HUES6 (cell line): ENCODE measurements at regions not wholly inside any gene's neighbourhood (a gene's known extent, or its start where the extent isn't known, plus 50 kb on each side); places are given as distances from the start of the nearest gene placed in this dataset.

ENCODE experiments used
- H3K27ac ChIP-seq: 2 replicates; pipeline ENCODE4 v1.7.0; 2013; ENCODE audit warnings: low read depth, mild to moderate bottlenecking, low read length, inconsistent platforms
- H3K27me3 ChIP-seq: 2 replicates; pipeline ENCODE4 v1.6.1; 2013; ENCODE audit warnings: low read length; ENCODE audit not compliant: control insufficient read depth, insufficient read depth
- H3K36me3 ChIP-seq: 2 replicates; pipeline ENCODE4 v1.6.1; 2013; ENCODE audit warnings: low read length; ENCODE audit not compliant: control insufficient read depth, insufficient read depth
- H3K4me1 ChIP-seq: 2 replicates; pipeline ENCODE4 v1.6.1; 2013; ENCODE audit warnings: low read length; ENCODE audit not compliant: control insufficient read depth, insufficient read depth
- H3K4me3 ChIP-seq: 2 replicates; pipeline ENCODE4 v1.5.1; 2013; ENCODE audit warnings: low read depth, low read length
- H3K9ac ChIP-seq: one replicate; pipeline ENCODE4 v1.6.1; 2013; ENCODE audit warnings: mild to moderate bottlenecking, low read length
- H3K9me3 ChIP-seq: 2 replicates; pipeline ENCODE4 v1.6.1; 2013; ENCODE audit warnings: low read depth, low read length; ENCODE audit not compliant: control insufficient read depth, insufficient read depth

GRCh38 chr5:159817262-159818029, 98.8 kb upstream of the ADRA1B start:
- H3K27ac ChIP-seq: no peak overlapping the region
- H3K36me3 ChIP-seq: no peaks in the 10 kb centered on the region
- H3K4me3 ChIP-seq: no peak overlapping the region
- no peaks in the 10 kb centered on the region for H3K9me3 ChIP-seq
- no peak overlapping the region for H3K9ac ChIP-seq
- H3K27me3 ChIP-seq: no peaks in the 10 kb centered on the region
- peaks cover 6% of the 10 kb centered on the region for H3K4me1 ChIP-seq

DNA sequence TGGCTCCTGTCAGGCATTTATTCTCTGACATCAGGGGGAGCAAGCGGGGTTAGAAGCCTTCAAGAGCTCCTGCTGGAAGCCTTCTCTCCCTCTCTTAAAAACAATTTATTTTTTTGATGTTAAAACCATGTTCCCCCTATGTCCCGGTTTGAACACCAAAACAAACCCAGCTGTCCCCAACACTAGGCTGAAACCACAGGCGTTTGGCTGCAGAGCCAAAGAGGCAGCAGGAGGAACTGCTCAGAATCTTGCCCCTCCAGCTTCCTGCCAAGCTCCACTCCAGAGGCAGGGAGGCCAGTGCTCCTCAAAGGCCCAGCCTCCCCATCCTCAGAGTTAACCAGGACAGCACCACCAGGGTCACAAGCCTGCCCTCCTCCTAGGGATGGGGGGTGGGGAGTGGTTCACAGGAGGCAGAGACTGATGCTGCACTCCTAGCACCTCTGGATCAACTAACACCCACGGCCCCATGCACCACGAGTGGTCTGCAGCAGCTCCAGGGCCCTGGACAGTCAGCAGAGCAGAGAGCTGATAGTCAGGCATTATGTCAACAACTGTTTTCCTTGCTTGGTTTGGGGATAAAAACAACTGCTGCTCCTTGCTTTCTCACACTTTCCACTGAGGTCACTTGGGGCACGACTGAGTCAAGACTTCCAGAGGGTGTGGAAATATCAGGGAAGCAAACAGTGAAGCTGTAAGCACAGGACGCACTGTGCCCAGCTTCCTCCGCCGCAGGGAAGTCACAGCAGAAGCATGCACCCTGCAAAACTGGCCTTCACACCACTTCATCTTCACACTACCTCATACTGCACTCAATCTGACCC, 96.5 kb upstream of the ADRA1B start:
- H3K27me3 ChIP-seq: no peaks in the 10 kb centered on the region
- H3K36me3 ChIP-seq: no peaks in the 10 kb centered on the region
- no peak overlapping the region for H3K9ac ChIP-seq
- no peaks in the 10 kb centered on the region for H3K9me3 ChIP-seq
- H3K4me1 ChIP-seq: peaks cover 6% of the 10 kb centered on the region
- no peak overlapping the region for H3K27ac ChIP-seq
- no peak overlapping the region for H3K4me3 ChIP-seq

DNA sequence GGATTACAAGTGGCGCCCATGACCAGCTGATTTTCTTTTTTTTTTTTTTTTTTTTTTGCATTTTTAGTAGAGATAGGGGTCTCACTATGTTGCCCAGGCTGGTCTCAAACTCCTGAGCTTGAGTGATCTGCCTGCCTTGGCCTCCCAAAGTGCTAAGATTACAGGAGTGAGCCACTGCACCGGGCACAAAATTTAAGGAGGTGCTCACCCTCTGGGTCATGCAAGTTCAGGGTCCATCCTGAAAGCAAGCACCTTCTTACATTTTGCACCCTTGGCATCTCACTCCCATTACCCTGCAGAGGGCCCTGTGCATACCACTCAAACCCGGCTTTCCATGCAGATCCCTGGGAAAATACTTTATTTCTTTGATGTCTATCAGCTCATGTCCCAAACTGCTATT, 95.6 kb upstream of the ADRA1B start:
- Histone ChIP-seq H3K27me3 (no peaks in the 10 kb centered on the region), H3K4me1 (peaks cover 6% of the 10 kb centered on the region), H3K36me3 (no peaks in the 10 kb centered on the region), H3K27ac (no peak overlapping the region), H3K4me3 (no peak overlapping the region), H3K9me3 (no peaks in the 10 kb centered on the region), H3K9ac (no peak overlapping the region)

DNA sequence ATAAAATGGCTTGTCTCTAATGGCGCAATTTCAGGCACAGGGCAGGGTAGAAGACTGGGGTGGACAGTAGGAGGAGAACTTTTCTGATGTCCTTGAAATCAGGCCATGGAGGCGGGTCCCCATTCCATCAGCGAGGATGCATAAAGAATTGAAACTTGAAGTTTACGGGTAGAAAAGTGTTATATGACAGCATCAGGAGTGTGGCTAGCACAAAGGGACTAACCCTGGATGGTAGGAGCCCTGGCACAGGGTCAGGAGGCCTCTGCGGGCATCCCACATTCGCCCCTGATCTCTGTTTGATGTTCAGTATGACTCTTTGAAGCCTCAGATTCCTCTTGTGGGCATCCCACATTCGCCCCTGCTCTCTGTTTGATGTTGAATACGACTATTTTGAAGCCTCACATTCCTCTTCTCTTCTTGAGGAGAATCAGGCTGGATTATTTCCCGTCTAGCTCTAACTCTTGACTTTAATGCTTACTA, 94.8 kb upstream of the ADRA1B start:
- Histone ChIP-seq H3K9me3 (no peaks in the 10 kb centered on the region), H3K9ac (no peak overlapping the region), H3K4me1 (no peaks in the 10 kb centered on the region; the same call in 1 of the 2 replicates), H3K4me3 (no peak overlapping the region), H3K36me3 (no peaks in the 10 kb centered on the region), H3K27ac (no peak overlapping the region), H3K27me3 (no peaks in the 10 kb centered on the region)

DNA sequence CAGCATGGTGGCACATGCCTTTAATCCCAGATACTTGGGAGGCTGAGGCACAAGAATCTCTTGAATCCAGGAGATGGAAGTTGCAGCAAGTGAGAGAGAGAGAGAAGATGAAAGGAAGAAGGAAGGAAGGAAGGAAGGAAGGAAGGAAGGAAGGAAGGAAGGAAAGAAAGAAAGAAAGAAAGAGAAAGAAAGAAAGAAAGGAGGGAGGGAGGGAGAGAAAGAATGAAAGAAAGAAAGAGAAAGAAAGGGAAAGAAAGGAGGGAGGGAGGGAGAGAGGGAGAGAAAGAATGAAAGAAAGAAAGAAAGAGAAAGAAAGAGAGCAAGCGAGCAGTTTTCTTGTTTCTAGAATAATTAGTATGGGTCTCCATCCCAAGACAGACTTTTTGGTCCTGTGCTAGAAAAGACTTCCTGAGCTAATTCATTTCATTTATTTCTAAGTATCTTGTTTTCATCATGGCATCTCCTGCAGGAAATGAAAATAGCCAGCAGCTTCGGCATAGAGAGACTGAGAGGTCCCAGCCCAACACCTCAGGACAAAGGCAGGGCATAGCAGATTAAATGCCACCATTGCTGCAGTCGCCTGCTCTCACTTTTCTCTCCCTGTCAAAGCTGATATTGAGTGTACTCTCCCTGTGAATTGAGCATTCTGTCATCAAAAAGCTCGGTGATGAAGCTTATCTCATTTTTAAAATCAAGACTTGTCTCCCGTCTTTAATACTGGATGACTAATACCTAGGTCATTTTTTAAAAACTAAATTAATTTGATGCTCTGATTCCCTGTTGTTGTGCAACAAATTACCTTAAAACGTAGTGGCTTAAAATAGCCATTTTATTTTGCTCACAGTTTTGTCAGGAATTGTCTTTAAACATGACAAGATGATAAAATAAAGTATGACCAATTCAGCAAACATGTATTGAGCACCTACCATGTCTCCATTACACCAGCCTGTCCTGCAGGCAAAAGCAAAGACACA, 91.8 kb upstream of the ADRA1B start:
- no peaks in the 10 kb centered on the region; the same call in 1 of the 2 replicates for H3K4me1 ChIP-seq
- H3K27ac ChIP-seq: no peak overlapping the region
- no peaks in the 10 kb centered on the region for H3K27me3 ChIP-seq
- no peak overlapping the region for H3K4me3 ChIP-seq
- no peaks in the 10 kb centered on the region for H3K36me3 ChIP-seq
- H3K9me3 ChIP-seq: no peaks in the 10 kb centered on the region
- no peak overlapping the region for H3K9ac ChIP-seq

DNA sequence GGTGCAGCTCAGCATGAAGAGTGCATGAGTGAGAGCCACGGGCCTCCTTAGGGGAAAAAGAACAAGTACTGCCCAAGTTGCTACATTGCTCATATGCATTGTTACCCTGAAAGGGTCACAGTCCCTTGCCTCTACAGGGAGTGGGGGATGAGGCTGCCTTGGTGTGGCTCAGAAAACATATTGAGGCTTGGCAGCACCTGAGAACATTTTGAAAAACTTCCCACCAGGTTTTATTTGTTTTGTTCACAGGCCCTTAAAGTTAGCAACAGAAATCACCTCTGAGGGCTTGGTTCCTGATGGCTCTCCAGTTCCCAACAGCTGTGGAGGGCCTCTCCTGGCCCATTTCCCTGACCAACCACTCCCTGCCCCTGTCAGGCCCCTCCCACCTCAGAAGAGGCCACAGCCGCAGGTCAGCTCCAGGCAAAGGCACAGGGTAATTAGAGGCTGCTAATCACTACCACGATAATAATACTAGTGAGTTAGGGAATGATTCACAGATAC, 90.7 kb upstream of the ADRA1B start:
- Histone ChIP-seq H3K36me3 (no peaks in the 10 kb centered on the region), H3K4me1 (no peaks in the 10 kb centered on the region; the same call in 1 of the 2 replicates), H3K27ac (no peak overlapping the region), H3K4me3 (no peak overlapping the region), H3K27me3 (no peaks in the 10 kb centered on the region), H3K9ac (no peak overlapping the region), H3K9me3 (no peaks in the 10 kb centered on the region)

DNA sequence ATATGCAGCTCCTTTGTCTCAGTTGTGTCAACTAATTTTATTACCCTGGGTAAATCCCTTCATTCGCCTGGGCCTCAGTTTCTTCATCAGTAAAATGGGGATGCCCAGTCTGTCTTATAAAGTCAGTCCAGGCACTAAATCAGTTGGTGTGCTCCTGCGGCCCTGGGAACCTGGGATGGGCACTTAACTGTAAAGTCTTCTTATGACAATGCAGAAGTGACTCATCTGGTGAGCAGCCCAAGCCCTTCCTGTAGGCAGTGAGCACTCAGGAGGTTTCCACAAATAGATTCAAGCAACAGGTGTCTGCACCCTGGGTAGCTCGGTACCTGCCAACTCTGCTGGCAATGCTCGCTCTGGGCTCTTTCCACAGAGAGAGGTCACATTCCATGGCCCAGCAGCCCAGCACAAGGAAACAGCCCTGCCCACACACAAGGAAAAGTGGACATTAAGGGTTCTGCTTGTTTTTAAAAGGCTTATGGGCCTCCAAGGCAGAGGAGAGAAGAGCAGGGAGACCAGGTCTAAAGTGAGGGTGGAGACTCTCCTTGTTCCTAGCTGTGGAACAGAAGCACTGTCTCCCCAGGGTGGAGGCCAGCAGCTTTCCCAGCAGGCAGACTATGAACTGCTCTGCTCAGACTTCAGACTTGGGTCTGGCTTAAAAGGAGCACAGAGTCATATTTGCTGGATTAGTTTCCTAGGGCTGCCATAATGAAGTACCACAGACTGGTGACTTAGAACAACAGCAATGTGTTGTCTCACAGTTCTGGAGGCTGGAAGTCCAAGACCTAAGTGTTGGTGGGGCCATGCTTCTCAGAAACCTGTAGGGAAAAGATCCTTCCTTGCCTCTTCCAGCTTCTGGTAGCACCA, 89.7 kb upstream of the ADRA1B start:
- Histone ChIP-seq H3K9me3 (no peaks in the 10 kb centered on the region), H3K36me3 (no peaks in the 10 kb centered on the region), H3K4me1 (no peaks in the 10 kb centered on the region; the same call in 1 of the 2 replicates), H3K9ac (no peak overlapping the region), H3K27ac (no peak overlapping the region), H3K4me3 (no peak overlapping the region), H3K27me3 (no peaks in the 10 kb centered on the region)

GRCh38 chr5:159827861-159828260, 88.4 kb upstream of the ADRA1B start:
- H3K9ac ChIP-seq: no peak overlapping the region
- no peaks in the 10 kb centered on the region for H3K9me3 ChIP-seq
- H3K27ac ChIP-seq: no peak overlapping the region
- H3K4me1 ChIP-seq: no peaks in the 10 kb centered on the region; the same call in 1 of the 2 replicates
- no peaks in the 10 kb centered on the region for H3K27me3 ChIP-seq
- H3K36me3 ChIP-seq: no peaks in the 10 kb centered on the region
- H3K4me3 ChIP-seq: no peak overlapping the region

DNA sequence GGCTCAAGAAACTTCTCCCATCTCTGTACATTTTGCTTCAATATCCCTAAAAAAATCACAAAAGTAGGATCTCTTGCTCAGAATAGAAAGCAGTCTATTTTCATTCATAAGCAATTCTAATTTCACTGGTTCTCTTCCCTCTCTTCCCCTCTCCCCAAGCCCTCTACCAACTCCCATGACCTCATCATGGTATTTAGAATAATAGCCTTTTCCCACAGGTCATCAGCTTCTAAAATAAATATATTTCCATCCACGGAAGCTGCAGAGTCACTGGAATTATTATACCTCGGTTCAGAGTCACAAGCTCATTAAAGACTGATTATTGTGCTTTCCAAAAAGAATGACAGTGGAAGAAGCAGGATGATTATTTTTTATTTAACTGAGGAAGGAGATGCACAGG, 84.2 kb upstream of the ADRA1B start:
- Histone ChIP-seq H3K9ac (no peak overlapping the region), H3K27me3 (no peaks in the 10 kb centered on the region), H3K4me3 (no peak overlapping the region), H3K4me1 (no peaks in the 10 kb centered on the region), H3K9me3 (peaks cover 2% of the 10 kb centered on the region; the same call in 1 of the 2 replicates), H3K27ac (no peak overlapping the region), H3K36me3 (no peaks in the 10 kb centered on the region)

DNA sequence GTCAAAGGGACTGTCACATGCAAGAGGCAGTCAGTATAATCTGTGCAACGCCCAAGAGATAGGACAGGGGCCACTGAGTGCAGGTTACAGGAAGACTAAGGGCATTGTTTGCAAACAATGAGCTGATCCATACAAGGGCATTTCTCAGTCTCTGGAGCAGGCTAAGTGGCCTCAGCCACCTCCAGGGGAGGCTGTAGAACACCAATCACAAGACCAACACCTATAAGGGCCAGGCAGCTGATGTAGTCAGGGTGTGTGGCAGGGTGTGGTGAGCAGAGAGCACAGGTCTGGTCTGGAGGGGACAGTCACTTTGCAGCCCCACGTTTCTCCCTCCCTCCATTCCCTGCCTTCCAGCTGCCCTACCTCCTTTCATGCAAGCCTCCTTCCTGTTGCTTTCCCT, 83.2 kb upstream of the ADRA1B start:
- H3K27ac ChIP-seq: no peak overlapping the region
- H3K4me1 ChIP-seq: no peaks in the 10 kb centered on the region
- no peak overlapping the region for H3K9ac ChIP-seq
- peaks cover 2% of the 10 kb centered on the region; the same call in 1 of the 2 replicates for H3K9me3 ChIP-seq
- no peaks in the 10 kb centered on the region for H3K36me3 ChIP-seq
- no peak overlapping the region for H3K4me3 ChIP-seq
- no peaks in the 10 kb centered on the region for H3K27me3 ChIP-seq
